HL-60 (cell line): ENCODE measurements at regions not wholly inside any gene's neighbourhood (a gene's known extent, or its start where the extent isn't known, plus 50 kb on each side); places are given as distances from the start of the nearest gene placed in this dataset.
"Not testable (repeated sequence)": the region's sequence is repeated elsewhere in the genome, so short reads cannot be mapped to it uniquely, and the experiment has no call there.

ENCODE experiments used
- CTCF ChIP-seq: IDR thresholded peaks from one replicate; pipeline ENCODE4 v1.5.1; 2011; ENCODE audit warnings: low read length, control low read depth, inconsistent platforms; ENCODE audit not compliant: insufficient read depth
- REST ChIP-seq: IDR thresholded peaks from 2 replicates; pipeline ENCODE4 v1.6.1; 2012; ENCODE audit warnings: low read depth; ENCODE audit not compliant: insufficient replicate concordance

- not testable (repeated sequence) for TF ChIP-seq CTCF, REST
Measured at GRCh38 chr16:16613212-16613611, 234.3 kb downstream of the NPIPA7 start.
